HFFc6 (cell line): ENCODE measurements at regions not wholly inside any gene's neighbourhood (a gene's known extent, or its start where the extent isn't known, plus 50 kb on each side); places are given as distances from the start of the nearest gene placed in this dataset.

Experiments
- DNase-seq: peaks from one replicate; pipeline ENCODE4 v3.0.0-alpha.2; 2018
- H3K27ac Mint-ChIP-seq: 2 replicates; pipeline ENCODE4 v1.8.0; 2020; ENCODE audit warnings: mild to moderate bottlenecking, mixed read lengths
- H3K27me3 Mint-ChIP-seq: 2 replicates; pipeline ENCODE4 v1.8.0; 2021; ENCODE audit warnings: mild to moderate bottlenecking, moderate library complexity, mixed read lengths; ENCODE audit not compliant: insufficient read depth
- H3K36me3 Mint-ChIP-seq: 2 replicates; pipeline ENCODE4 v1.8.0; 2021; ENCODE audit warnings: low read depth, mixed read lengths
- H3K4me1 Mint-ChIP-seq: 2 replicates; pipeline ENCODE4 v1.8.0; 2020; ENCODE audit warnings: low read depth, mixed read lengths
- H3K4me3 Mint-ChIP-seq: 2 replicates; pipeline ENCODE4 v1.8.0; 2020; ENCODE audit warnings: mild to moderate bottlenecking, moderate library complexity, mixed read lengths
- H3K9me3 Mint-ChIP-seq: 2 replicates; pipeline ENCODE4 v1.8.0; 2020; ENCODE audit warnings: mild to moderate bottlenecking, mixed read lengths
- TF ChIP-seq, protein P1 (sequence below): fragments of 200-600 bp; sonication (generic); IDR thresholded peaks from 2 replicates; pipeline ENCODE4 v1.5.0; 2021; ENCODE audit warnings: antibody characterized with exemption, mild to moderate bottlenecking

DNA sequence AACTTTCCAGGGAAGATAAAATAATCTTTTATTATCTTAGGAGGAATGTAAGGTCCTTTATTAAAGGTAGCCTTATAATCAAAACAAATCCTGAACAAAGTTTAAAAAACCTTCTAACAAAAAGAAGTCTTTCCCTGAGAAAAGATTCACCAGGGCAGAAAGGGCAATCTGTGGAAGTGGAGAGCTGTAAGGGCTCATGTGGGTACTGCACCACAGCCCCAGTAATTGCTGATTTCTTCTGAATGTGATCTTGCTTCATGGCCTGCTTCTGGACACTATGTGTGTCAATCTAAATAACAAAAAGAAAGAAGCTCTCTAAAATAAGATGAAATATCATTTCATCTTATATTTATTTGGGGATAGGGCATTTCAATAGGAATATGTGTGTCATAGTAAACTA lies 1501.6 kb downstream of the OTOL1 start:
- TF ChIP-seq, protein P1, sequence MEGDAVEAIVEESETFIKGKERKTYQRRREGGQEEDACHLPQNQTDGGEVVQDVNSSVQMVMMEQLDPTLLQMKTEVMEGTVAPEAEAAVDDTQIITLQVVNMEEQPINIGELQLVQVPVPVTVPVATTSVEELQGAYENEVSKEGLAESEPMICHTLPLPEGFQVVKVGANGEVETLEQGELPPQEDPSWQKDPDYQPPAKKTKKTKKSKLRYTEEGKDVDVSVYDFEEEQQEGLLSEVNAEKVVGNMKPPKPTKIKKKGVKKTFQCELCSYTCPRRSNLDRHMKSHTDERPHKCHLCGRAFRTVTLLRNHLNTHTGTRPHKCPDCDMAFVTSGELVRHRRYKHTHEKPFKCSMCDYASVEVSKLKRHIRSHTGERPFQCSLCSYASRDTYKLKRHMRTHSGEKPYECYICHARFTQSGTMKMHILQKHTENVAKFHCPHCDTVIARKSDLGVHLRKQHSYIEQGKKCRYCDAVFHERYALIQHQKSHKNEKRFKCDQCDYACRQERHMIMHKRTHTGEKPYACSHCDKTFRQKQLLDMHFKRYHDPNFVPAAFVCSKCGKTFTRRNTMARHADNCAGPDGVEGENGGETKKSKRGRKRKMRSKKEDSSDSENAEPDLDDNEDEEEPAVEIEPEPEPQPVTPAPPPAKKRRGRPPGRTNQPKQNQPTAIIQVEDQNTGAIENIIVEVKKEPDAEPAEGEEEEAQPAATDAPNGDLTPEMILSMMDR, result no peak
- H3K36me3 Mint-ChIP-seq, result peaks cover 12% of the 10 kb centered on the region; the same call in 1 of the 2 replicates
- peaks cover 20% of the 10 kb centered on the region for H3K4me1 Mint-ChIP-seq
- peak overlapping the region; percentile 86 for H3K4me3 Mint-ChIP-seq
- H3K27me3 Mint-ChIP-seq, result no peaks in the 10 kb centered on the region
- H3K27ac Mint-ChIP-seq, result peak overlapping the region; percentile 44; the same call in 1 of the 2 replicates
- peaks cover 12% of the 10 kb centered on the region for H3K9me3 Mint-ChIP-seq
- no peak for DNase-seq

DNA sequence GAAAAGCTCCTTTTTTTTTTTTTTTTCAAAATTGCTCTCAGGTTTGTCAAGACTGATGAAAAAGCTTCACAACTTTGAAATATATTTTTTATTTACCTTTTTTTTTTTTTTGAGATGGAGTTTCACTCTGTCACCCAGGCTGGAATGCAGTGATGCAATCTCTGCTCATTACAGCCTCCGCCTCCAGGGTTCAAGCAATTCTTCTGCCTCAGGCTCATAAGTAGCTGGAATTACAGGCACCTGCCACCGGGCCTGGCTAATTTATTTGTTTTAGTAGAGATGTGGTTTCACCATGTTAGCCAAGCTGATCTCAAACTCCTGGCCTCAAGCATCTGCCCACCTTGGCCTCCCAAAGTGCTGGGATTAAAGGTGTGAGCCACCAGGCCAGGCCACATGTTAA lies 1515.0 kb downstream of the OTOL1 start:
- H3K4me1 Mint-ChIP-seq, result no peaks in the 10 kb centered on the region
- no peaks in the 10 kb centered on the region; the same call in 1 of the 2 replicates for H3K27me3 Mint-ChIP-seq
- no peak for DNase-seq
- no peak overlapping the region for H3K4me3 Mint-ChIP-seq
- no peaks in the 10 kb centered on the region for H3K36me3 Mint-ChIP-seq
- no peak overlapping the region for H3K27ac Mint-ChIP-seq
- TF ChIP-seq, protein P1, result no peak
- H3K9me3 Mint-ChIP-seq, result no peaks in the 10 kb centered on the region

DNA sequence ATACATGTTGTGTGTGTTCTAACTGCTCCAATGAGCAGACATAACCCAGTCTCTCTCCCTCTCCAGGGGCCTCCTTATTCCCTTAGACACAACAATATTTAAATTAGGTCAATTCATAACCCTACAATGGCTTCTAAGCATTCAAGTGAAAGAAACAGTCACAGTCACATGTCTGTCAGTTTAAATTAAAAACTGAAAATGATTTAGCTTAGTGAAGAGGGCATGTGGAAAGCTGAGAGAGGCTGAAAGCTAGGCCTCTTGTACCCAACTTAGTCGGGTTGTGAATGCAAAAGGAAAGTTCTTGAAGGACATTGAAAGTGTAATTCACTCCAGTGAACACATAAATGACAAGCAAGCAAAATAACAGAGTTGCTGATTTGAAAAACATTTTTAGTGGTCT lies 1519.6 kb downstream of the OTOL1 start:
- TF ChIP-seq, protein P1, result no peak
- no peaks in the 10 kb centered on the region for H3K27me3 Mint-ChIP-seq
- H3K4me3 Mint-ChIP-seq, result no peak overlapping the region
- no peak for DNase-seq
- no peaks in the 10 kb centered on the region for H3K36me3 Mint-ChIP-seq
- H3K9me3 Mint-ChIP-seq, result peaks cover 5% of the 10 kb centered on the region; the same call in 1 of the 2 replicates
- peaks cover 16% of the 10 kb centered on the region; the same call in 1 of the 2 replicates for H3K4me1 Mint-ChIP-seq
- no peak overlapping the region for H3K27ac Mint-ChIP-seq

DNA sequence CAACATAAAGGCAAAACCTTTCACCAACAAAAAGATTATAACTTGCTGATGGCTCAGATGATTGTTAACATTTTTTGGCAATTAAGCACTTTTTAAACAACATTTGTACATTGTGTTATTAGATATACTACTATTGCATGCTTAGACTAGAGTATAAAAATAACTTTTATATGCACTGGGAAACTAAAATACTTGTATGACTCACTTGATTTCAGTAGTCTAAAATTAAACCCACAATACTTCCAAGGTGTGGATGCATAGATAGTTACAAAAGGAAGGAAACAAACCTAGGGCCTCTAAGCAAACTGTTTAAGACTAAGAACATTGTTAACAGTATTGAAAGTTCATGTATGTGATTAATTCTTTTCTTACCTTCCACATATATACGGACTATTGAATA lies 1521.5 kb downstream of the OTOL1 start:
- no peak for DNase-seq
- no peak overlapping the region for H3K4me3 Mint-ChIP-seq
- no peaks in the 10 kb centered on the region for H3K36me3 Mint-ChIP-seq
- no peak overlapping the region for H3K27ac Mint-ChIP-seq
- peaks cover 16% of the 10 kb centered on the region; the same call in 1 of the 2 replicates for H3K4me1 Mint-ChIP-seq
- TF ChIP-seq, protein P1, result no peak
- no peaks in the 10 kb centered on the region for H3K27me3 Mint-ChIP-seq
- peaks cover 5% of the 10 kb centered on the region; the same call in 1 of the 2 replicates for H3K9me3 Mint-ChIP-seq

DNA sequence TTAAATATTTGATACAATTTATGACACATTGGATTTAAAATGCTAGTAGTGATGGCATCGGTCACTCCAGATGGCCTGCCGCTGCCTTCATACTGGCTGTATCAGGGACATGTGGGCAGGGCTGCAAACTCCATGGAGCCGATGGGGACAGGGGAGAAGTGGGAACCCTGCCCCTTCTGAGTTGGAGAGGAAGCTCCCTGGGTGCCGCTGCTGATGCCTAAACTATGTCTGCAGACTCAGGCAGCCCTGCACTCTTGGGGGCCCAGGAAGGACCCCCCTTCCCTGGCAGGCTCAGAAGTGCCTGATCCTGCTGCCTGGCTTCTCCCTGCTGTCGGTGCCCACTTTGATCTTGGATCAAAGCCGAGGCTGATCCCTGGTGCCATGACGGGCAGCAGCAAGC lies 1522.1 kb downstream of the OTOL1 start:
- TF ChIP-seq, protein P1, result no peak
- Mint-ChIP-seq H3K36me3 (no peaks in the 10 kb centered on the region), H3K27ac (no peak overlapping the region), H3K4me1 (peaks cover 16% of the 10 kb centered on the region; the same call in 1 of the 2 replicates), H3K27me3 (no peaks in the 10 kb centered on the region), H3K4me3 (no peak overlapping the region), H3K9me3 (peaks cover 5% of the 10 kb centered on the region; the same call in 1 of the 2 replicates)
- no peak for DNase-seq
